ENCODE measurements at regions not wholly inside any gene's neighbourhood (a gene's known extent, or its start where the extent isn't known, plus 50 kb on each side); places are given as distances from the start of the nearest gene placed in this dataset.

- ChIA-PET CTCF (interaction anchor here (0.9 kb wide), 1 partner anchor 27 kb away, joined by 3 read pairs; no protein-coding TSS in a partner anchor), POLR2A (no interaction called here)
- H3K4me3 ChIP-seq (ENCODE audit: low read depth, low read length), result no peak overlapping the region
- TF ChIP-seq CTCF (IDR thresholded peaks at IDR 0.05; ENCODE audit: insufficient read depth, low read length, missing control alignments), result no peak
- no peak for DNase-seq (ENCODE audit: low read depth, low spot score)
Observed at GRCh38 chr20:39291301-39291700, 329.2 kb downstream of the DHX35 start.

- no peak for DNase-seq (ENCODE audit: low read depth, low spot score)
- ChIA-PET CTCF (interaction anchor here (0.9 kb wide), 1 partner anchor 26 kb away, joined by 3 read pairs; no protein-coding TSS in a partner anchor), POLR2A (no interaction called here)
- TF ChIP-seq CTCF (IDR thresholded peaks at IDR 0.05; ENCODE audit: insufficient read depth, low read length, missing control alignments), result no peak
- no peak overlapping the region for H3K4me3 ChIP-seq (ENCODE audit: low read depth, low read length)
Observed at GRCh38 chr20:39290575-39290974, 328.4 kb downstream of the DHX35 start.

- no peak overlapping the region for H3K4me3 ChIP-seq (ENCODE audit: low read depth, low read length)
- TF ChIP-seq CTCF (IDR thresholded peaks at IDR 0.05; ENCODE audit: insufficient read depth, low read length, missing control alignments), result no peak
- CTCF ChIA-PET, result no interaction called here
- DNase-seq (ENCODE audit: low read depth, low spot score), result no peak
- POLR2A ChIA-PET, result no interaction called here
Observed at GRCh38 chr20:39289831-39290230, 327.7 kb downstream of the DHX35 start.

- CTCF ChIA-PET, result no interaction called here
- POLR2A ChIA-PET, result no interaction called here
- no peak for TF ChIP-seq CTCF (IDR thresholded peaks at IDR 0.05; ENCODE audit: insufficient read depth, low read length, missing control alignments)
- DNase-seq (ENCODE audit: low read depth, low spot score), result no peak
- no peak overlapping the region for H3K4me3 ChIP-seq (ENCODE audit: low read depth, low read length)
Observed at GRCh38 chr20:39289316-39289715, 327.2 kb downstream of the DHX35 start.

GRCh38 chr20:39283464-39283863 is 321.3 kb downstream of the DHX35 start:
- CTCF ChIA-PET, result no interaction called here
- DNase-seq (ENCODE audit: low read depth, low spot score), result no peak
- no peak overlapping the region for H3K4me3 ChIP-seq (ENCODE audit: low read depth, low read length)
- TF ChIP-seq CTCF (IDR thresholded peaks at IDR 0.05; ENCODE audit: insufficient read depth, low read length, missing control alignments), result no peak
- POLR2A ChIA-PET, result no interaction called here

GRCh38 chr20:39282619-39283092 is 320.5 kb downstream of the DHX35 start:
- no peak for DNase-seq (ENCODE audit: low read depth, low spot score)
- TF ChIP-seq CTCF (IDR thresholded peaks at IDR 0.05; ENCODE audit: insufficient read depth, low read length, missing control alignments), result no peak
- POLR2A ChIA-PET, result no interaction called here
- CTCF ChIA-PET, result interaction anchor here (1.0 kb wide), 1 partner anchor 20 kb away, joined by 3 read pairs; no protein-coding TSS in a partner anchor
- H3K4me3 ChIP-seq (ENCODE audit: low read depth, low read length), result no peak overlapping the region

Measured in AG04449 (cell line).